ENCODE measurements at regions not wholly inside any gene's neighbourhood (a gene's known extent, or its start where the extent isn't known, plus 50 kb on each side); places are given as distances from the start of the nearest gene placed in this dataset.
"Not testable (repeated sequence)": the region's sequence is repeated elsewhere in the genome, so short reads cannot be mapped to it uniquely, and the experiment has no call there.

DNA sequence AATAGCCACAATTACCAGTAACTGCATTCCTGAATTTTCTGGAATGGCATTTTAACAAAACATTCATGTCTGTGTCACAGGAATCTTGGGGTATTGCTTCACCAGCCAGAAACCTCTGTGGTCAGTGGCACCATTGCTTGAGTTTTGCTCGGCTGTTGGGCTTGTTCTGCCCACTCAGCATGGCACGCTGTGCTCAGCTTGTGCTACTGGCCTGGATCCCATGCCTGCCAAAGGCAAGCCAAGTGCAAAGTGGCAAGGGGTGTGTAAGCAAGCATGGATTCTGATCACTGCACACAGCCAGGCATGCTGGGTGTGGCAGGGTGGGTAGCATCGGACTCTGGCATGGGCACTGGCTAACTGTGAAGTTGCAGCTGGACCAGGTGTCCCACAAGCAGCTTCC lies 1150.9 kb downstream of the MRPL39 start:
- no peak for DNase-seq

DNA sequence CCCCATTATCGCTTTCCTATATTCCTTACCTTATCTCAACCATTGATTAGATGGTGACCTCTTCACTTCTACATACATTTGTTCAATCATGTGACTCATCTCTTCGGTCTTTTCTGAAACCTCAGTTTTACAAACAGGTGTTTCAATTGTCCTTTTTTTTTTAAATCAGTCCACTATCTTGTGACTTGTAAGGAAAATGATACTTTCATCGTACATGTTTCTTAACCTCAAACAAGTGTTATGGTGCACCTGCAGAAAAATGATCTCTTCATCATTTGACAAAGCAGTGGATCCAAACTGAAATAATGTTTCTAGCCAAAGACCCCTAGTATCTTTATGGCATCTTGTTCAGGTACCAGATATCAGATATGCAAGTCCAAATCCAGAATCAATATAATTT lies 1157.2 kb downstream of the MRPL39 start:
- DNase-seq, result no peak

DNA sequence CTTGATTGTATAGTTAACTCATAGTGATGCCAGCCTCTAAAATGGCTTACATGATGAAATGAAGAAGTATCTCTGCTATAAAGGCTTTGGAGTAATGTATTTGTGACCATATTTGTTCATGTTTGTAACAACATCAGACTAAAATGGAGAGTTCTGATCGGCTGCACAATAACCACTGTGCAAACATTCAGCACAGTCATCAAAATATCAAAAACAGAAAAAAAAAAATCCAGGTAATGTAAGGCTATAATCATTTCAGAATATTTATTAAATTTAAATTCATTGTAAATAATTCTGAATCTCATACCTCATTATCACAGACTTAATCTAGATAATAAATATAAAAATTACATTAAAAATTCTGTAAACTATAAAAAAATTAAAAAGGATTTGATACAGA lies 1161.8 kb downstream of the MRPL39 start:
- DNase-seq, result no peak

DNA sequence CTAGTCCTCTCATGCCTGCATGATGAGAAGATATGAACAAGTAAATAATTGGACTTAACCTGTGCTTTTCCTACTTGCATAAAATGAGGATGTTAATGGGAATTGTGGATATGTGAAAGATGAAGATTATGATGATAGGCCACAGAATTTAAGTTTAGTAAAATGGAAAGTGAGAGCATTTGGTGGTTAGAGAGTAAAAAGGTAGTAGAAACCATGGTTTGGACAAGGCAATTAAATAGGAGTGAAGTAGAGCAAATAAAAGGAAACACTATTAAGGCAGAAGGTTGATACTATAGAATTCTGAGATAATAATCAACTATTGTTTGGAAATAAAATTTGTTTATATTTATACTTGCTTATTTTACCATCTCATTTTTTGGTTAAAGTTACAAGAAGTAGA lies 1162.5 kb downstream of the MRPL39 start:
- DNase-seq, result no peak

DNA sequence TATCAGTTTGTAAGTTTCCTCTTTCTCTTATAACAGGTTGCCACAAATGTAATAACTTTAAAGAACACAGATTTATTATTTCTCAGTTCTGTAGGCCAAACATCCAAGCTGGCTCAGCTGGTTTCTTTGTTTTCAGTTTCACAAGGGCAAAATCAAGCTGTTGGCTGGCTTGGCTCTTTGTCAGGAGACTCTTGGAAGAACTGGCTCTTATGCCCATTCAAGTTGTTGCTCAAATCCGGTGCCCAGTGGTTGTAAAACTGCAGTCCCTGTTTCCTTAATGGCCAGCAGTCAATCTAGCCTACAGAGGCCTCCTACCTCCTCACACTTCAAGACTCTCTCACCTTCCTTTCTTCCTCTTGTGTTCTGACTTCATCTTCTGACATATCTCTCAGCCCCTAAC lies 1171.0 kb downstream of the MRPL39 start:
- no peak for DNase-seq

DNA sequence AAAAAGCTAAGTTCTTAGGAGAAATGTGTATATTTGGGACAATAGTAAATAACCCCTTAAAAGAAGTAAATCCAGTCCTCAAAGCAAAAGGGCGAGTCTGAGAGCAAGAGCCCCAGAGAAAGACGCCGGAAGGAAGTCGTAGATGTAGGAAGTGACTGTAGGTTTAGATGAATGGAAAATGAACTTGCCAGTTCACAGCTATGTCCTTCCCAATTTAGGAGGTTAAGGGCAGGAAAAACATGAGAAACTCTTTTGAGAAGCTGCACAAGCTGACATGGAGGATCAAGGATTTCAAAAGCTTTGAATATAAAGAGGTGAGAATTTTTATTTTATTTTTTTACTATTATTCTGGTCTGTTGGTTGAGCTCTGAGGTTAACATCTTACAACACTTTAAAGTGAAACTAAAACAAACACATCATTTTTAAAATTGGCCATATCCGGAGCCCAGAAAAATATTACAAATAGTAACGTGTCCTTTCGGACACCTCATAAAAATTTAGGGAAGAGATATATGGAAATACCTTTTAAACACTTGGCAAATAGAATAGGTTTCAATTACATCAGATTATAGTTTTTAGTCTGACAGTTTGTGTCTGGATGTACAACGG lies 1178.6 kb downstream of the MRPL39 start:
- no peak for DNase-seq

DNA sequence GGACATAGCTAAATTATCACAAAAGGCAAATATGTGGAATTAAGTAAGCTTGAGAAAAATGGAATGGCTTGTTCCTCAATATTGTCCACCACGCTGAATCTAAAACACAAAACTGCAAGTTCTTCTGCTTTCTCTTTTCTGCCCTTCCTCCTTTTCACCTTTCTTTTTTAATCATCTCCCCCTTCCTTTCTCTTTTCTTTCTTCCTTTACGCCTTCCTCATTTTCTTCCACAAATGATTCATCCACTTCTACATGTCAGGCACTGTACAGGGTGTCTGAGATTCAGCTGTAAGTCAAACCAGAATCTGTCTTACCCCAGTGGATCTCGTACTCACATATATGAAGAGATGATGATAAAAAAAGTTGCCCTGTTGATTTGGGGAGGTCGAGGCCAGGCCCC lies 1182.5 kb downstream of the MRPL39 start:
- DNase-seq, result no peak

DNA sequence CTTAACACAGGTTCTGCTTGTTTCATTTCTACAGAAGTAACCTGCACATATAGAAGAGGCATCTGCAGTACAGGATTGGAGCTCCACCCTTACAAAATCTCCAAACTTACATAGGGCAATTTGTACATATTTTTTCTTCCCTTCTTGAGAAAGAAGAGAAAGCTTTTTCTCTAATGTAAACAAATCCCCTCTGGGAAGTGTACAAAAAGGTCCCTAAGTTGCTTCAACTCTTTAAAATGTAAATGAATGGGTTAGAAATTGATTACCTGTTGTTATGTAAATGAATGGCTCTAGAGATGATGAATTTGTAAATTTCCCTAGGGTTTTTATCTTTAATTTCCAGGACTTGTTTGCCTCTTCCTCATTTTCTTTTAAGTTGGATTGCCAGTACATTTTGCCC lies 1183.7 kb downstream of the MRPL39 start:
- DNase-seq, result no peak

DNA sequence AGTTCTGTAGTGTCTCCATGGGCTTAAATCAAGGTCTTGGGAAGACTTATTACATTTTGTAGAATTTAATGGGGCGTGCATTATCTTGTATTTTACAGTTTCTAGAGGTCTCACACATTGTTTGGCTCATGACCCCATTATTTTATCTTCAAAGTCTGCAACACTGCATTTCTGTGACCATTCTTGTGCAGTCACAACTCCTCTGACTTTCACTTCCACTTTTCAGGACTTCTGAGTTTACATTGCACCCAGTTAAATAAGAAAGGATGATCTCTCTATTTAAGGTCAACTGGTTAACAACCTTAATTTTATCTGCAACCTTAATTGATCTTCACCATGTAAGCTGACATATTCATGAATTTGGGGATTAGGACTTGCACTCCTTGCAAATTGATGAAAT lies 1186.6 kb downstream of the MRPL39 start:
- DNase-seq, result no peak

DNA sequence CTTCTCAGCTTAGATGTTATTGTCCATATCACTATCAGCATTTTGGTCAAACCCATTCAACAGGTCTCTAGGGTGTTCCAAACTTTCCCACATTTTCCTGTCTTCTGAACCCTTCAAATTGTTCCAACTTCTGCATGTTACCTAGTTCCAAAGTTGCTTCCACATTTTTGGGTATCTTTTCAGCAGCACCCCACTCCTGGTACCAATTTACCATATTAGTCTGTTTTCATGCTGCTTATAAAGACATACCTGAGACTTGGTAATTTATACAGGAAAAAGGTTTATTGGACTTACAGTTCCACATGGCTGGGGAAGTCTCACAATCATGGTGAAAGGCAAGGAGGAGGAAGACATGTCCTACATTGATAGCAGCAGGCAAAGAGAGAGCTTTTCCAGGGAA lies 1187.6 kb downstream of the MRPL39 start:
- not testable (repeated sequence) for DNase-seq

DNA sequence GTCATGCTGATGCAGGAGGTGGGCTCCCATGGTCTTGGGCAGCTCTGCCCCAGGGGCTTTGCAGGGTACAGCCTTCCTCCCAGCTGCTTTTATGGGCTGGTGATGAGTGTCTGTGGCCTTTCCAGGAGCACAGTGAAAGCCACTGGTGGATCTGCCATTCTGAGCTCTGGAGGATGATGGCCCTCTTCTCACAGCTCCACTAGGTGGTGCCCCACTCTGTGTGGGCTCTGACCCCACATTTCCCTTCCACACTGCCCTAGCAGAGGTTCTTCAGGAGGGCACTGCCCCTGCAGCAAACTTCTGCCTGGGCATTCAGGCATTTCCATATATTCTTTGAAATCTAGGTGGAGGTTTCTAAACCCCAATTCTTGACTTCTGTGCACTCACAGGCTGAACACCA lies 1188.6 kb downstream of the MRPL39 start:
- no peak for DNase-seq

DNA sequence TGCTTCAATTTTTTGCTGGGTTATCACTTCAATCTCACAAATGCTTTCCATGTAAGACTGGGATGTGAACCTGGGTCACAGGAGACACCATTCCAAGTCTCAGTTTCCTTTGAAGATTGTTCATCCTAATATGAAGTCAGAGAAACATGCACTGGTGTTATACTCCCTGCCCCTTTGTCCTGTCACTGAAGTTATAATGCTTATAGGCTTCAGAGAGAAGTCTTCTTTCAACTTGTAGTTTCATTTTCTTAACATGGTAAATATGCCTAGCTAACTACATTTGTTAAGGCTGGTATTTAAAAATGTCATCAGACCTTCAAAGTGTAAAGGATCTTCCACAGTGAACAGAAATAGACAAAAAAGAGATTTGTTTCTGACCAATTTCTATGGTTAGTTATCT lies 1195.9 kb downstream of the MRPL39 start:
- DNase-seq, result no peak

DNA sequence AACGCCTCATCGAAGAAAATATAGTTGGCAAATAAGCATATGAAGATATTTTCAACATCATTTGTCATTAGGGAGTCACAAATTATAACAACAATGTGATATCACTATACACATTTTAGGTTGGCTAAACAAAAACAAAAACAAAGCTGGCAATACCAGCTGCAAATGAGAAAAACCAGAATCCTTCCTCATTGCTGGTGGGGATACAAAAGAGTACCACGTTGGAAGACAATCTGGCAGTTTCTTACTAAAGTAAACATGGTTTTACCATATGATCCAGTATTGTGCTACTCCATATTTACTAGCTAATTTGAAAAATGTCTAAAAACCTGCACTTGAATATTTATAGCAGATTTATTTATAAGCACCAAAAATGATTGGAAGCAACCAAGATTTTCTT lies 1204.1 kb downstream of the MRPL39 start:
- DNase-seq, result no peak

DNA sequence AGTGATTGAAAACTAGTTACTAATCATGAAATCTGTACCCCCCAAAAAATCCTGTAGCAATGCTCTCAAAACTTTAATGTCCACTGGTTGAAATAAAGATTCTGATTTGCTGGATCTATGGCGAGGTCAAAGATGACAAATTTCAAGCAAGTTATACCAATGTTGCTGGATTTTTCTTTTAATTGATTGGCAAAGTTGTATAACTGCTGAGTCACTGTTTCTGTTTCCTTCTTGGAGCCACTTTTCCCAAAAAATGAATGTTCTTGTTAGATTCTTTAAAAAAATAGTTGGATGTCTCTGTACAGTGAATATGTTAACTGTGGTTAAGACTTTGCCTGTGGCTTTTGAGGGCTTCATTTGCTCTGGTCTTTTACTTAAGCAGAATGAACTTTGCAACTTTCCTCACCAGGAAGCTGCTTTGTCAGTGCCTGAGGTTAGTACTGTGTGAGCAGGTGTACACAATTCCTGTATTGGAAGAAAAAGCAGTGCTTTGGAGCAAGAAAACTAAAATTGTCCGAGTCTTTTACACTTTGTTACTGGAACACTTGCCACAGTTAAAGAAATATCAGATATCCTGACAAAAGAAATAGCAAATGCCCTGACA lies 1211.9 kb downstream of the MRPL39 start:
- no peak for DNase-seq

DNA sequence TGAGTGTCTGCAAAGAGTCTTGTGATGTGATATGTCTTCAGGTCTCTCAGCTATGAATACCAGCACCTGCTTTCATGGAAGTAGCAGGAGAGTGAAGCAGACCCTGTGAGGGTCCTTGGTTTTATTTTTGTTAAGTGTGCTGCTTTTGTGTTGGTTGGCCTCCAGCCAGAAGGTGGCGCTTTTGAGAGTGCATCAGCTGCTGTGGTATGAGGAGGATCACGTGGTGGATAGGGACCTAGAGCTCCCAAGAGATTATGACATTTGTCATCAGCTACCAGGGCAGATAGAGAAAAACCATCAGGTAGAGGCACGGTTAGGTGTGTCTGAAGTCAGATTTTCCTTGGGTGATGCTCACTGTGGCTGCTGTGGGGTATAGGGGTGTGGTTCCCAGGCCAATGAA lies 1232.1 kb downstream of the MRPL39 start:
- DNase-seq, result peak in 1 of 2 experiments; percentile 9

DNA sequence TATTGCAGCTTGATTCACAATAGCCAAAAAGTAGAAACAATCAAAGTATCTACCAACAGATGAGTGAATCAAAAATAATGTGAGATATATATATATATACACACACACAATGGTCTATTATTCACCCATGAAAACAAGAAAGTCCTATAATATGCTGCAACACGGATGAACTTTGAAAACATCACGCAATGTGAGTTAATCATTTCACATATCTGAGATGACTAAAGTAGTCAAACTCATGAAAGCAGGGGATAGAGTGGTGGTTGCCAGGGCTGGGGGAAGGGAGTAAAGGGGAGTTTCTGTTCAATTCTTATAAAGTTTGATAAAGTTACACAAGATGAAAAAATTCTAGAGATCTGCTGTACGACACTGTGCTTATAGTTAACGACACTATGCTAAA lies 1234.8 kb downstream of the MRPL39 start:
- no peak for DNase-seq

DNA sequence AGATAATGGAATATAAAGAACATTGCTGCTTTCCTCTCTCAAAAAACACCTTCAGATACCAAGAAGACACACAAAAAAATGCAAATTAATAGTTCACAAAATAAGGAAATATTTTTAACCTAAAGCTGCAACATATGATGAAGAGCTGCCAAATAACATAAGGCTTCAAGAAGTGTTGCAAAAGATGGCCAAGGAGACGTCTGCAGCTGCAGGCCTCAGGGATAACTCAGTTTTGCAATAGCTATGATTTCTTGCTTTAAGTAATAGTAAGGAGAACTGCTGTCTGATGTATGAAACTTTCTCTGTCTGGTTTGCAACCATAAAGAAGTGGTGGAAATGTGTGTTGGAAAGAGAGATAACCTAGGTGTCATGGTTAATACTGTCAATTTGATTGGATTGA lies 1237.5 kb downstream of the MRPL39 start:
- no peak for DNase-seq

DNA sequence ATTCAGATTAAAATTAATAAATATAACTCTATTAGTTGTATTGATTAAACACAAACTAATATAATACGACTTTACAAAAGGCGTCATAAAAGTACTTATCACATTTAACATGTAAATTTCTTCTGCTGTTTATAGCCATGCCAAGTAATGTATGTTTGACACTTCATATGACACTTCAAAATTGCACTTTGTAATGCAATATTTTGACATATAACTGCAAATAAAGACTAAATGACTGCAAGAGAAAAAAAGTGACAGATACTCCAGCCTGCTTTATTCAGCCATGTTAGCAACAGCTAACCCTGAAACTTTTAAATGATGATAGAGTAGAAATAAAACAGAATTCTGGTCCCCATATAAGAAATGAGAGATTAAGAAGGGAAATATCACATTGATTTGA lies 1238.0 kb downstream of the MRPL39 start:
- no peak for DNase-seq

DNA sequence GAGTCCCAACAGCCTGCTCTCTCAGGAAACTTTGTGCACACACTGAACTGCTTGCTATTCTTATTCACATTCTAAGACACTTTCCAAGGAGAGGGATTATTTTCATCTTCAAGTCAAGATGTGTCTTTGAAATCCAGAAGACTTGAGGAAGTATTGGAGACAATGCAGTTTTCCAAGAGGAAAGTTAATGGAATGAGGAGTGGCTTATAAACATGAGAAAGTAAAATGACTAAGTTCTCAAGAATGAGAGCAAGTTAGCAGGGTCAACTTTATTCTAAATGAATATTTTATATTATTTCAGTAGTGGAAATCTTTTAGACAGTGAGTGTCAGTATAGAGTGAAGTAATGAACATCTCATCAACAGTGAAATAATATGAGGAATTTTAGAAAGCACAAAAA lies 1239.3 kb downstream of the MRPL39 start:
- no peak for DNase-seq

DNA sequence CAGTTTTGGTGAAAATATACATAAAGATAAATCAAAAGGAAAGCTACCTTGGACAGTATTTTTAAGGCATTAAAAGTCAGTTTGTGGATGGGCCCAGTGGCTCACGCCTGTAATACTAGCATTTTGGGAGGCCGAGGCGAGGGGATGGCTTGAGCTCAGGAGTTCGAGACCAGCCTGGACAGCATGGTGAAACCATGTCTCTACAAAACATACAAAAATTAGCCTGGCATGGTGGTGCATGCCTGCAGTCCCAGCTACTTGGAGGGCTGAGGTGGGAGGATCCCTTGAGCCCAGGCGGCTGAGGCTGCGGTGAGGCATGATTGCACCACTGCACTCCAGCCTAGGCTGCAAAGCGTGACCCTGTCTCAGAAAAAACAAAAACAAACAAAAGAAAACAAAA lies 1253.8 kb downstream of the MRPL39 start:
- DNase-seq, result no peak

DNA sequence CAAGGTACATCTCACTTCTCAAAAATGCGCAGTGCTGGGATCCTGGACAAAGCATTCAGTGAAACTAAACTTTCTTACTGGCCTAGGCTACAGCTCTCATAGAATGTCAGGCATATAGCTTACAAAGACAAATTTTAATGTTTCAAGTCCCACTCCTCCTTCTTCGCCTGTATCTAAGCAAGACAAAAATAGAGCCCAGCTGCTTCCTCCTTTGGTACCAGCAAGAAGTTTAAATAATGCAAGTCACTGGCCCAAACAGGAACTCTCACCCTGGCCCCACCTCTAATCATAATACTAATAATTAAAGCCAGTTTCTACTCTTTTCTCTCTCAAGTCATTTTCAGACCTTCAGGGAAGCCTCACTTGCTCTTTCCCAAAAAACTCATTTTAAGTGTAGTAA lies 1267.9 kb downstream of the MRPL39 start:
- DNase-seq, result no peak

DNA sequence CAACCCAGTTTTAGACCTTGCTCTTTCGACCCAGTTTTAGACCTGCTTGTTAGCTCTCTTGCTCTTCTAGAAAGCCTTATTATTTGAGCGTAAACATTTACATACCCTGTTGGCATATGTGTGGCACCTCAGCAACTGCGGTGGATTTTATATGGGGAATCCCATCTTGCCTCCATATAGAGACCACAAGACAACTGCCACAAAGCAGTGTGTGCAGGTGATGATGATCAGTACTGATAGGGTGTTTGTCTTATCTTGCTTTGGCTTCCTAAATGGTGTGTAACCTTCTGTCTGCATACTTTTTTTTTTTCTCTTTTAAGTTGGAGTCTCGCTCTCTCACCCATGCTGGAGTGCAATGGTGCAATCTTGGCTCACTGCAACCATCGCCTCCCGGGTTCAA lies 1270.8 kb downstream of the MRPL39 start:
- no peak for DNase-seq

DNA sequence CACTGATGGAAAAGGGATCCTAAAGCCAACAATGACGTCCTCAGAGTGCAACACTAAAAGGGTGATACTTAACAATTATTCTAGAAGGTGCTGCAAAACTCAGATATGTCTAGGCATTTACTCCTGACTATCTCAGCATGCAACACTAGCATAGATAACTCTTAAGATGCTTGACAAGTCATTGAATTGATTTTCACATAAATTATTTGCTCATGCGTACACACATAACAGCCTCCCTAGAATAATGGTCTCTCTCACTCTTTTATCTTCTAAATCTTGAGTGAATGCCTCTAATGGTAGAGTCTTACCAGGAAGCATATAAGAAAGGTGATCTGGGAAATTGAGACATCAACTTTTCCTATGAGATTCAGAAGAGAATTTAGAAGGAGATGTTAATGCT lies 1283.7 kb downstream of the MRPL39 start:
- DNase-seq, result no peak

DNA sequence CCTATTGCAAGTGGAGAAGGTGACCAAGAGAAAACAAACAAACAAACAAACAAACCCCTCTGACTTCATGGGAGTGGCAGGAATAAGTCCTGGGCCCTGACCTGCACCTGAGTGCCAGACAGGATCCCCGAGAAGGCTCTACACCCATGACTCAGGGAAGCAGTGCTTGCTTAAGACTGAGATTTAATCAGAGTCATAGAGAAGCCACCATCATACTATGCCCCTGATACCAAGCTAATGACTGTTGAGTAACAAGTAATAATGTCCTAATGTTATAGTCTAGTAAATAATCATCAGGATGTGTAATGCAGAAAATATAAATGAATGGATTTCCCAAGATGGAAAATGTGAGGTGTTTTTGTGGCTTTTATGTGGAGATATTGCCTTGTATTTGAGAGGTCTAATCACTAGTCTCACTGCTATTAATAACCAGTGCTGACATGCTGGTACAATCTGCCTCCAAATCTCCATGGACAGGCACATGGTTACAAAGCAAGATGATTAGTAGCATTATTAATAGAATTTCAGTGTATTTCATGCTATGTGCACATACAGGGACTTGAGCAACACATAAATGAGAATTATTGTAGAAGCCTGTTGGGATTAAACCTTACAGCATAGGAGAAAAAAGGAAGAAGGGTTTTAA lies 1290.9 kb downstream of the MRPL39 start:
- DNase-seq, result no peak

DNA sequence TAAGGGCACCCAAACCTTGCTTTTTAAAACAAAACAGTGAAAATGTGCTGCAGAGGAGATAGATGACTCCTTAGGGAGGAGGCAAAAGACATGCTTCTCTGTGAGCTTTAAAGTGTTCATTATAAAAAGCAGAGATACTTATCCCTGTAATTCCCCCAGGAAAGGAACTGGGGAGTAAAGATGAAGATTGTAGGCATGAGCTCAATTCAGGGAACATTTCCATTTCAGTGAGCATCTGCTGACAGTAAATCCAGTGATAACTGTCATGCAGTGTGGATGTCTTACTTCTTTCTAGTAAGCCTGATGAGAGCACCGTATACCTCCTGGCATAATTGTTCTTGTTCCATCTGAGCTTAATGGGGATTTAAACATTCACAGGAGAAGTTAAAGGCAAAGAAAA lies 1296.5 kb downstream of the MRPL39 start:
- no peak for DNase-seq

Measured in SHP77 (cell line).